HepG2 (cell line): ENCODE measurements at regions not wholly inside any gene's neighbourhood (a gene's known extent, or its start where the extent isn't known, plus 50 kb on each side); places are given as distances from the start of the nearest gene placed in this dataset.

Source experiments
- ATAC-seq: fragments of 200-7000 bp; cut with Tn5 transposase; 3 replicates; pipeline ENCODE4 v1.9.1; 2020; ENCODE audit warnings: mild to moderate bottlenecking, moderate library complexity
- BruUV-seq: library from RNA; stranded (reverse); fragments of 400-500 nt; replicated peaks from 2 replicates; lab custom pipeline; 2021; lab: Mats Ljungman, UMichigan
- CTCF ChIA-PET: fragments of 300-600 bp; formaldehyde crosslinking; extraction: SDS; loops from one replicate; lab custom pipeline; 2021; ENCODE audit warnings: low total read pairs, inconsistent platforms, low intra/inter-chr PET ratio; lab: Yijun Ruan, JAX
- POLR2A ChIA-PET: fragments of 350-600 bp; sonication (Branson Sonifier 250); formaldehyde crosslinking; loops from one replicate; lab custom pipeline; 2020; ENCODE audit warnings: antibody characterized with exemption, inconsistent platforms; lab: Yijun Ruan, JAX
- DNase-seq: peaks from one replicate; pipeline ENCODE4 v3.0.0-alpha.2; 2015; ENCODE audit warnings: low spot score
- FAIRE-seq: peaks from 3 replicates; lab custom pipeline; 2011; peaks lifted over from hg19 to GRCh38; lab: Jason Lieb, UNC
- H2AFZ ChIP-seq: one replicate; pipeline ENCODE4 v1.6.1; 2011; ENCODE audit warnings: low read length, inconsistent platforms
- H3K27ac ChIP-seq: fragments of 300-600 bp; 3 replicates; pipeline ENCODE4 v1.8.0; 2011; ENCODE audit warnings: mixed run types, mild to moderate bottlenecking, mixed read lengths, low read length, inconsistent platforms; ENCODE audit not compliant: insufficient read depth; ENCODE audit errors: extremely low read length
- H3K27me3 ChIP-seq, 2 experiments: fragments of 200-600 bp in 1 of 2; 2 replicates in 1 of 2; 3 replicates in 1 of 2; pipeline versions ENCODE4 v1.6.0 to v1.8.0; 2011; ENCODE audit warnings: low read length in 2 of 2, mild to moderate bottlenecking in 2 of 2, moderate library complexity in 2 of 2, inconsistent platforms in 1 of 2; ENCODE audit not compliant: insufficient read depth in 2 of 2, control insufficient read depth in 1 of 2
- H3K36me3 ChIP-seq, 2 experiments: fragments of 200-600 bp in 1 of 2; replicated peaks in 1 of 2; 2 replicates in 1 of 2; 3 replicates in 1 of 2; pipeline versions ENCODE4 v1.5.1 to v1.8.0; 2011; ENCODE audit warnings: low read length in 2 of 2, inconsistent platforms in 1 of 2; ENCODE audit not compliant: insufficient read depth in 2 of 2, control insufficient read depth in 1 of 2
- H3K4me1 ChIP-seq: 2 replicates; pipeline ENCODE4 v1.5.1; 2012; ENCODE audit warnings: low read length, inconsistent platforms; ENCODE audit not compliant: insufficient read depth
- H3K4me2 ChIP-seq: 2 replicates; pipeline ENCODE4 v1.6.0; 2011; ENCODE audit warnings: low read depth, low read length, inconsistent platforms
- H3K4me3 ChIP-seq, 3 experiments: fragments of 200-600 bp in 1 of 3; sonication (generic), shearing (Covaris generic) in 1 of 3; replicated peaks in 1 of 3; 2 replicates each; pipeline ENCODE4 v1.5.1; 2011 to 2016; ENCODE audit warnings: low read length in 3 of 3, inconsistent platforms in 2 of 3, low read depth in 2 of 3, mild to moderate bottlenecking in 2 of 3, control low read depth in 1 of 3, mixed read lengths in 1 of 3; ENCODE audit not compliant: insufficient read depth in 1 of 3
- H3K79me2 ChIP-seq: one replicate; pipeline ENCODE4 v1.6.1; 2011; ENCODE audit warnings: low read length, inconsistent platforms; ENCODE audit not compliant: insufficient read depth
- H3K9ac ChIP-seq: 2 replicates; pipeline ENCODE4 v1.6.0; 2011; ENCODE audit warnings: mild to moderate bottlenecking, low read depth, low read length, inconsistent platforms; ENCODE audit not compliant: insufficient read depth
- H3K9me3 ChIP-seq: 2 replicates; pipeline ENCODE4 v1.5.1; 2012; ENCODE audit warnings: mild to moderate bottlenecking, low read length
- H4K20me1 ChIP-seq: 2 replicates; pipeline ENCODE4 v1.6.0; 2011; ENCODE audit warnings: inconsistent platforms, mild to moderate bottlenecking, low read length, moderate library complexity; ENCODE audit not compliant: insufficient read depth
- GATA4 ChIP-seq: sonication (generic); IDR thresholded peaks from 2 replicates; pipeline ENCODE4 v1.6.1; 2016; ENCODE audit warnings: antibody characterized with exemption, low read depth, borderline replicate concordance
- HNF1A ChIP-seq, 2 experiments: sonication (generic) in 1 of 2; formaldehyde crosslinking in 1 of 2; IDR thresholded peaks; 2 replicates each; pipeline versions ENCODE4 v1.4.0 to v1.6.1; 2016 to 2020; ENCODE audit warnings: borderline replicate concordance in 1 of 2, low read depth in 1 of 2, mild to moderate bottlenecking in 1 of 2, missing genetic modification reagents in 1 of 2
- SP4 ChIP-seq: sonication (generic); formaldehyde crosslinking; IDR thresholded peaks from 2 replicates; pipeline ENCODE4 v1.8.1; 2023; ENCODE audit warnings: mild to moderate bottlenecking, missing genetic modification reagents
- ZNF33B ChIP-seq: sonication (generic); formaldehyde crosslinking; IDR thresholded peaks from 2 replicates; pipeline ENCODE4 v1.5.1; 2020; ENCODE audit warnings: mild to moderate bottlenecking, missing genetic modification reagents
- ZNF350 ChIP-seq: sonication (generic); formaldehyde crosslinking; IDR thresholded peaks from 2 replicates; pipeline ENCODE4 v1.4.0; 2020; ENCODE audit warnings: mild to moderate bottlenecking, low read depth, missing genetic modification reagents, borderline replicate concordance
- ZNF724P ChIP-seq: sonication (generic); formaldehyde crosslinking; IDR thresholded peaks from 2 replicates; pipeline ENCODE4 v1.8.0; 2022; ENCODE audit warnings: missing genetic modification reagents, borderline replicate concordance
- WGBS: methylation state at CpG from one replicate; pipeline ENCODE4 v1.1.6; 2017; ENCODE audit warnings: low lambda C conversion rate; 5-methylcytosine and 5-hydroxymethylcytosine counted together
- in situ Hi-C: cut with HindIII; loops from 2 replicates; pipeline ENCODE4 v1.10.0; 2017; ENCODE audit warnings: low pct_unique_long_range_greater_than_20kb; ENCODE audit not compliant: extremely low pct_ligation_motif_present
- intact Hi-C: fragments of 100-400 bp; cut with micrococcal nuclease; formaldehyde crosslinking; loops from one replicate; pipeline ENCODE4 v1.10.0; 2022; ENCODE audit not compliant: unreplicated experiment

- FAIRE-seq: no peak
- no CpG with 5 or more reads among the region's 5 CpGs for WGBS
Observed at GRCh38 chr10:106320078-106320477, 844.4 kb downstream of the SORCS1 start.

More at GRCh38 chr10:106320078-106320477, 844.4 kb downstream of the SORCS1 start:
- H3K36me3 ChIP-seq: no peaks in the 10 kb centered on the region
- H3K9me3 ChIP-seq: peaks cover 65% of the 10 kb centered on the region
- H2AFZ ChIP-seq: no peak overlapping the region
- no peaks in the 10 kb centered on the region for H3K4me1 ChIP-seq
- no peak overlapping the region for H3K4me3 ChIP-seq
- ChIA-PET POLR2A (no interaction called here), CTCF (no interaction called here)
- no peak overlapping the region for H3K27ac ChIP-seq
- in situ Hi-C loops: no loop called here
- no peak for ATAC-seq
- intact Hi-C loops: no loop called here
- no peak overlapping the region for H3K4me2 ChIP-seq
- H3K27me3 ChIP-seq: no peaks in the 10 kb centered on the region
- H3K79me2 ChIP-seq: no peaks in the 10 kb centered on the region
- no TSS peak for BruUV-seq
- no peak for TF ChIP-seq GATA4
- no peak for TF ChIP-seq HNF1A (IDR thresholded peaks at IDR 0.05; ENCODE audit: low read depth)
- no peak for TF ChIP-seq HNF1A (CRISPR knock-in tag; IDR thresholded peaks at IDR 0.05; ENCODE audit: borderline replicate concordance)
- no peak for TF ChIP-seq ZNF33B (CRISPR knock-in tag)
- no peak for TF ChIP-seq ZNF350 (CRISPR knock-in tag)
- TF ChIP-seq ZNF724P (CRISPR knock-in tag): no peak
- TF ChIP-seq SP4 (CRISPR knock-in tag): no peak
- H4K20me1 ChIP-seq: no peaks in the 10 kb centered on the region
- no peak for DNase-seq
- no peak overlapping the region for H3K9ac ChIP-seq
